OCI-LY1 (cell line): ENCODE measurements at regions not wholly inside any gene's neighbourhood (a gene's known extent, or its start where the extent isn't known, plus 50 kb on each side); places are given as distances from the start of the nearest gene placed in this dataset.
"Not testable (repeated sequence)": the region's sequence is repeated elsewhere in the genome, so short reads cannot be mapped to it uniquely, and the experiment has no call there.

Source experiments
- H2AFZ ChIP-seq: fragments of 200-600 bp; sonication (generic), shearing (Covaris generic); 2 replicates; pipeline ENCODE4 v1.6.0; 2014; ENCODE audit warnings: antibody characterized with exemption, mild to moderate bottlenecking, low read length
- H3F3A ChIP-seq: fragments of 200-600 bp; sonication (generic), shearing (Covaris generic); 2 replicates; pipeline ENCODE4 v1.6.0; 2014; ENCODE audit warnings: mild to moderate bottlenecking, antibody characterized with exemption, low read length, moderate library complexity; ENCODE audit not compliant: insufficient read depth
- H3K27ac ChIP-seq: fragments of 200-600 bp; sonication (generic); 2 replicates; pipeline ENCODE4 v1.5.1; 2014; ENCODE audit warnings: low read length, mixed run types, mild to moderate bottlenecking, low read depth; ENCODE audit not compliant: poor library complexity, severe bottlenecking
- H3K27me3 ChIP-seq: fragments of 200-600 bp; sonication (generic); 2 replicates; pipeline ENCODE4 v1.6.0; 2014; ENCODE audit warnings: antibody characterized with exemption, mild to moderate bottlenecking, low read length, moderate library complexity; ENCODE audit not compliant: insufficient read depth
- H3K36me3 ChIP-seq: fragments of 200-600 bp; sonication (generic); 2 replicates; pipeline ENCODE4 v1.6.1; 2014; ENCODE audit warnings: mild to moderate bottlenecking, antibody characterized with exemption, low read length, moderate library complexity, mixed read lengths; ENCODE audit not compliant: insufficient read depth
- H3K4me1 ChIP-seq: fragments of 200-600 bp; sonication (generic); 2 replicates; pipeline ENCODE4 v1.5.1; 2014; ENCODE audit warnings: mild to moderate bottlenecking, low read length, moderate library complexity; ENCODE audit not compliant: insufficient read depth, severe bottlenecking
- H3K4me2 ChIP-seq: fragments of 200-600 bp; sonication (generic), shearing (Covaris generic); 2 replicates; pipeline ENCODE4 v1.6.1; 2014; ENCODE audit warnings: low read length
- H3K4me3 ChIP-seq: fragments of 200-600 bp; sonication (generic); 2 replicates; pipeline ENCODE4 v1.5.1; 2014; ENCODE audit warnings: low read length, low read depth, mild to moderate bottlenecking, mixed read lengths; ENCODE audit not compliant: poor library complexity, severe bottlenecking
- H3K79me2 ChIP-seq: fragments of 200-600 bp; shearing (Covaris generic); 2 replicates; pipeline ENCODE4 v1.6.1; 2016; ENCODE audit warnings: mixed run types, low read length, mixed read lengths; ENCODE audit not compliant: insufficient read depth
- H3K9ac ChIP-seq: fragments of 200-600 bp; sonication (generic), shearing (Covaris generic); 2 replicates; pipeline ENCODE4 v1.6.1; 2014; ENCODE audit warnings: mild to moderate bottlenecking, low read length, mixed read lengths
- H3K9me2 ChIP-seq: fragments of 200-600 bp; sonication (generic), shearing (Covaris generic); 2 replicates; pipeline ENCODE4 v1.6.1; 2014; ENCODE audit warnings: low read depth, mild to moderate bottlenecking, low read length, mixed read lengths
- H3K9me3 ChIP-seq: fragments of 200-600 bp; shearing (Covaris generic); 2 replicates; pipeline ENCODE4 v1.6.1; 2014; ENCODE audit warnings: low read length, mixed read lengths
- H4K20me1 ChIP-seq: fragments of 200-600 bp; sonication (generic), shearing (Covaris generic); 2 replicates; pipeline ENCODE4 v1.6.0; 2016; ENCODE audit warnings: mild to moderate bottlenecking, low read length; ENCODE audit not compliant: insufficient read depth
- EZH2 ChIP-seq: fragments of 200-600 bp; sonication (generic), shearing (Covaris generic); IDR thresholded peaks from 2 replicates; pipeline ENCODE4 v1.8.0; 2017; ENCODE audit warnings: borderline replicate concordance, mixed run types, mild to moderate bottlenecking, antibody characterized with exemption, low read length, moderate library complexity, mixed read lengths
- TF ChIP-seq, protein P1 (sequence below): fragments of 200-600 bp; sonication (generic), shearing (Covaris generic); IDR thresholded peaks from 2 replicates; pipeline ENCODE4 v1.5.1; 2017; ENCODE audit warnings: mild to moderate bottlenecking, antibody characterized with exemption, low read length, moderate library complexity, mixed read lengths

- Histone ChIP-seq H3K4me3 (no peak overlapping the region), H3K4me2 (no peak overlapping the region), H3K9me3 (no peaks in the 10 kb centered on the region), H3K4me1 (peaks cover 80% of the 10 kb centered on the region), H3K27ac (peak overlapping the region; percentile 95), H3K9ac (no peak overlapping the region), H3K9me2 (no peaks in the 10 kb centered on the region), H3K79me2 (no peaks in the 10 kb centered on the region), H2AFZ (no peak overlapping the region), H4K20me1 (no peaks in the 10 kb centered on the region), H3K36me3 (no peaks in the 10 kb centered on the region), H3F3A (0 out of 2 replicates have a peak, but pooled peaks cover 4% of the 10 kb centered on the region), H3K27me3 (no peaks in the 10 kb centered on the region)
- TF ChIP-seq EZH2, result no peak
- TF ChIP-seq, protein P1, sequence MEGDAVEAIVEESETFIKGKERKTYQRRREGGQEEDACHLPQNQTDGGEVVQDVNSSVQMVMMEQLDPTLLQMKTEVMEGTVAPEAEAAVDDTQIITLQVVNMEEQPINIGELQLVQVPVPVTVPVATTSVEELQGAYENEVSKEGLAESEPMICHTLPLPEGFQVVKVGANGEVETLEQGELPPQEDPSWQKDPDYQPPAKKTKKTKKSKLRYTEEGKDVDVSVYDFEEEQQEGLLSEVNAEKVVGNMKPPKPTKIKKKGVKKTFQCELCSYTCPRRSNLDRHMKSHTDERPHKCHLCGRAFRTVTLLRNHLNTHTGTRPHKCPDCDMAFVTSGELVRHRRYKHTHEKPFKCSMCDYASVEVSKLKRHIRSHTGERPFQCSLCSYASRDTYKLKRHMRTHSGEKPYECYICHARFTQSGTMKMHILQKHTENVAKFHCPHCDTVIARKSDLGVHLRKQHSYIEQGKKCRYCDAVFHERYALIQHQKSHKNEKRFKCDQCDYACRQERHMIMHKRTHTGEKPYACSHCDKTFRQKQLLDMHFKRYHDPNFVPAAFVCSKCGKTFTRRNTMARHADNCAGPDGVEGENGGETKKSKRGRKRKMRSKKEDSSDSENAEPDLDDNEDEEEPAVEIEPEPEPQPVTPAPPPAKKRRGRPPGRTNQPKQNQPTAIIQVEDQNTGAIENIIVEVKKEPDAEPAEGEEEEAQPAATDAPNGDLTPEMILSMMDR, result no peak
These were observed 155.9 kb upstream of the TBL1XR1 start for GRCh38 chr3:177353140-177353539.

GRCh38 chr3:177353879-177354278 lies 156.6 kb upstream of the TBL1XR1 start:
- H3K36me3 ChIP-seq, H3K4me2 ChIP-seq, H3K9me3 ChIP-seq, H3K4me3 ChIP-seq, H3K9me2 ChIP-seq, H3K79me2 ChIP-seq, H3K9ac ChIP-seq, H3F3A ChIP-seq, H2AFZ ChIP-seq, H4K20me1 ChIP-seq, H3K27me3 ChIP-seq: not testable (repeated sequence)
- peaks cover 80% of the 10 kb centered on the region for H3K4me1 ChIP-seq
- peak overlapping the region; percentile 6 for H3K27ac ChIP-seq

GRCh38 chr3:177354466-177354865 lies 157.2 kb upstream of the TBL1XR1 start:
- H3K27me3 ChIP-seq, result no peaks in the 10 kb centered on the region
- H3K36me3 ChIP-seq, result no peaks in the 10 kb centered on the region
- H3K9ac ChIP-seq, result no peak overlapping the region
- peak overlapping the region; percentile 6 for H3K27ac ChIP-seq
- no peaks in the 10 kb centered on the region for H3K9me2 ChIP-seq
- H3K4me1 ChIP-seq, result peaks cover 80% of the 10 kb centered on the region
- H3K9me3 ChIP-seq, result no peaks in the 10 kb centered on the region
- H3K79me2 ChIP-seq, result no peaks in the 10 kb centered on the region
- TF ChIP-seq EZH2, result no peak
- TF ChIP-seq, protein P1, result no peak
- no peaks in the 10 kb centered on the region for H4K20me1 ChIP-seq
- no peak overlapping the region for H3K4me3 ChIP-seq
- 0 out of 2 replicates have a peak, but pooled peaks cover 4% of the 10 kb centered on the region for H3F3A ChIP-seq
- no peak overlapping the region for H2AFZ ChIP-seq
- H3K4me2 ChIP-seq, result no peak overlapping the region

DNA sequence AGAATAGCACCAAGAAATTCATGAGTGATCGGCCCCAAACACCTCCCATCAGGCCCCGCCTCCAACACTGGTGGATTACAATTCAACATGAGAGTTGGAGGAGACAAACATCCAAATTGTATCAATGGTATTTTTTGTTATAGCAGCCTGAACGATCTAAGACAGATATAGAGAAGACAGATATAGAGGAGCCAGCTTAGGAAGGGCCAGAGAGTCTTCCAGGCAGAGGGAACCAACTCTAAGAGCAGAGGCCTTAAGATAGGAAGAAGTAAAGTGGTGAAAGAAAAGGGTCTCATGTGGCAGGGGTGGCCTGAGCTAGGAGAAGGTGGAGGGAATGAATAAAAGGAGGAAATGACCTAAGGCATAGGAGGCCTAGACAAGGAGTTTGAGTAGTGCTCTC lies 158.8 kb upstream of the TBL1XR1 start:
- TF ChIP-seq, protein P1, result no peak
- no peak for TF ChIP-seq EZH2
- Histone ChIP-seq H3F3A (no peaks in the 10 kb centered on the region), H3K9me2 (no peaks in the 10 kb centered on the region), H3K79me2 (no peaks in the 10 kb centered on the region), H3K36me3 (no peaks in the 10 kb centered on the region), H3K4me1 (peaks cover 80% of the 10 kb centered on the region), H3K9me3 (no peaks in the 10 kb centered on the region), H4K20me1 (no peaks in the 10 kb centered on the region), H2AFZ (no peak overlapping the region), H3K27ac (peak overlapping the region; percentile 97), H3K4me3 (no peak overlapping the region), H3K9ac (no peak overlapping the region), H3K4me2 (no peak overlapping the region), H3K27me3 (no peaks in the 10 kb centered on the region)
